Prostate gland (tissue), 2 donors: ENCODE measurements at regions not wholly inside any gene's neighbourhood (a gene's known extent, or its start where the extent isn't known, plus 50 kb on each side); places are given as distances from the start of the nearest gene placed in this dataset.

Experiments
- DNase-seq: peaks from one replicate; pipeline ENCODE4 v3.0.0-alpha.2; 2019; ENCODE audit warnings: low spot score
- H3K27ac ChIP-seq, 2 donors: fragments of 200-600 bp; sonication (generic); 2 replicates each; pipeline ENCODE4 v1.5.1; 2017 to 2019
- H3K27me3 ChIP-seq: fragments of 200-600 bp; sonication (generic); replicated peaks from 2 replicates; pipeline ENCODE4 v1.5.1; 2019; ENCODE audit not compliant: insufficient read depth
- H3K36me3 ChIP-seq, 2 donors: fragments of 200-600 bp; sonication (generic); 1 replicate in 1 of 2; 2 replicates in 1 of 2; pipeline versions ENCODE4 v1.5.1 to v1.8.1; 2017 to 2019
- H3K4me1 ChIP-seq: fragments of 200-600 bp; sonication (generic); replicated peaks from 2 replicates; pipeline ENCODE4 v1.5.1; 2019
- H3K4me3 ChIP-seq, 2 donors: fragments of 200-600 bp; sonication (generic); 2 replicates each; pipeline ENCODE4 v1.5.1; 2017 to 2019
- H3K9me3 ChIP-seq: fragments of 200-600 bp; sonication (generic); 2 replicates; pipeline ENCODE4 v1.5.1; 2017
- CTCF ChIP-seq, 4 experiments: fragments of 200-600 bp in 2 of 4; fragments of 450-650 bp in 2 of 4; sonication (generic) in 2 of 4; IDR thresholded peaks; 1 replicate in 3 of 4; 2 replicates in 1 of 4; pipeline ENCODE4 v1.5.1; 2016 to 2019; ENCODE audit warnings: antibody characterized with exemption in 4 of 4, mild to moderate bottlenecking in 2 of 4, moderate library complexity in 2 of 4
- POLR2A ChIP-seq: fragments of 450-650 bp; IDR thresholded peaks from one replicate; pipeline ENCODE4 v1.6.1; 2016; ENCODE audit warnings: antibody characterized with exemption, mild to moderate bottlenecking
- POLR2AphosphoS5 ChIP-seq: sonication (generic); formaldehyde crosslinking; IDR thresholded peaks from one replicate; pipeline ENCODE4 v1.6.1; 2017; ENCODE audit warnings: antibody characterized with exemption
- WGBS: methylation state at CpG from one replicate; pipeline ENCODE4 v1.1.5; 2018; 5-methylcytosine and 5-hydroxymethylcytosine counted together
- intact Hi-C: fragments of 100-400 bp; cut with DNase I; formaldehyde crosslinking; loops from one replicate; pipeline ENCODE4 v1.14.2; 2022

GRCh38 chr13:29961036-29961670, 110.7 kb upstream of the UBL3 start:
- H3K4me1 ChIP-seq: no peaks in the 10 kb centered on the region
- no peak overlapping the region for H3K4me3 ChIP-seq
- 87% methylated on average over 14 of the region's 14 CpGs for WGBS
- no peak for DNase-seq
- TF ChIP-seq CTCF (IDR thresholded peaks at IDR 0.05): no peak
- no peak for TF ChIP-seq POLR2AphosphoS5
- TF ChIP-seq POLR2A: no peak
- no peaks in the 10 kb centered on the region for H3K27me3 ChIP-seq
- H3K9me3 ChIP-seq: no peaks in the 10 kb centered on the region
- H3K27ac ChIP-seq: no peak overlapping the region
- intact Hi-C loops: no loop called here
- H3K36me3 ChIP-seq: no peaks in the 10 kb centered on the region

GRCh38 chr13:29959603-29960002, 109.2 kb upstream of the UBL3 start:
- Histone ChIP-seq H3K9me3 (no peaks in the 10 kb centered on the region), H3K27me3 (no peaks in the 10 kb centered on the region), H3K27ac (no peak overlapping the region), H3K4me3 (no peak overlapping the region), H3K36me3 (no peaks in the 10 kb centered on the region), H3K4me1 (no peaks in the 10 kb centered on the region)
- no peak for TF ChIP-seq POLR2A
- TF ChIP-seq CTCF (IDR thresholded peaks at IDR 0.05): no peak
- no peak for TF ChIP-seq POLR2AphosphoS5
- DNase-seq: no peak
- intact Hi-C loops: no loop called here
- WGBS: 87% methylated on average over 8 of the region's 8 CpGs

GRCh38 chr13:29959086-29959485, 108.7 kb upstream of the UBL3 start:
- DNase-seq: no peak
- H3K4me1 ChIP-seq: no peaks in the 10 kb centered on the region
- H3K36me3 ChIP-seq: no peaks in the 10 kb centered on the region
- H3K27ac ChIP-seq: no peak overlapping the region
- H3K27me3 ChIP-seq: no peaks in the 10 kb centered on the region
- no peak overlapping the region for H3K4me3 ChIP-seq
- H3K9me3 ChIP-seq: no peaks in the 10 kb centered on the region
- intact Hi-C loops: no loop called here
- TF ChIP-seq CTCF (IDR thresholded peaks at IDR 0.05) (no peak), POLR2AphosphoS5 (no peak), POLR2A (no peak)
- 90% methylated on average over 1 of the region's 1 CpG for WGBS

- intact Hi-C loops: no loop called here
- no peak overlapping the region for H3K27ac ChIP-seq
- H3K4me1 ChIP-seq: no peaks in the 10 kb centered on the region
- TF ChIP-seq CTCF (IDR thresholded peaks at IDR 0.05): no peak
- no peak for TF ChIP-seq POLR2A
- no peak for TF ChIP-seq POLR2AphosphoS5
- DNase-seq: no peak
- 83% methylated on average over 3 of the region's 3 CpGs for WGBS
- H3K36me3 ChIP-seq: no peaks in the 10 kb centered on the region
- no peak overlapping the region for H3K4me3 ChIP-seq
- H3K27me3 ChIP-seq: no peaks in the 10 kb centered on the region
- H3K9me3 ChIP-seq: no peaks in the 10 kb centered on the region
Measured at GRCh38 chr13:29958476-29958875, 108.1 kb upstream of the UBL3 start.

GRCh38 chr13:29957320-29957719, 106.9 kb upstream of the UBL3 start:
- no peaks in the 10 kb centered on the region for H3K27me3 ChIP-seq
- intact Hi-C loops: no loop called here
- DNase-seq: no peak
- H3K36me3 ChIP-seq: no peaks in the 10 kb centered on the region
- H3K4me3 ChIP-seq: no peak overlapping the region
- no peaks in the 10 kb centered on the region for H3K4me1 ChIP-seq
- 17% methylated on average over 8 of the region's 8 CpGs for WGBS
- H3K9me3 ChIP-seq: no peaks in the 10 kb centered on the region
- TF ChIP-seq CTCF (IDR thresholded peaks at IDR 0.05) (no peak), POLR2A (no peak), POLR2AphosphoS5 (peak; percentile 11)
- no peak overlapping the region for H3K27ac ChIP-seq
